NB4 (cell line): ENCODE measurements at regions not wholly inside any gene's neighbourhood (a gene's known extent, or its start where the extent isn't known, plus 50 kb on each side); places are given as distances from the start of the nearest gene placed in this dataset.

Experiments used
- DNase-seq: peaks from one replicate; pipeline ENCODE4 v3.0.0; 2010; ENCODE audit warnings: low read depth
- H3K4me3 ChIP-seq: one replicate; pipeline ENCODE4 v1.5.1; 2011; ENCODE audit warnings: mild to moderate bottlenecking, low read depth, low read length, moderate library complexity
- CTCF ChIP-seq: IDR thresholded peaks from one replicate; pipeline ENCODE4 v1.5.1; 2012; ENCODE audit warnings: low read depth, low read length
- MAX ChIP-seq: IDR thresholded peaks from 2 replicates; pipeline ENCODE4 v1.6.1; 2011; ENCODE audit warnings: low read depth, low read length
- MYC ChIP-seq: IDR thresholded peaks from 2 replicates; pipeline ENCODE4 v1.6.1; 2011; ENCODE audit warnings: low read depth, low read length
- POLR2A ChIP-seq: IDR thresholded peaks from 2 replicates; pipeline ENCODE4 v1.6.1; 2011; ENCODE audit warnings: mild to moderate bottlenecking; ENCODE audit not compliant: insufficient read length; ENCODE audit errors: extremely low read depth

- TF ChIP-seq CTCF (no peak), MYC (no peak), MAX (no peak), POLR2A (no peak)
- H3K4me3 ChIP-seq: no peak overlapping the region
- no peak for DNase-seq
Measured at GRCh38 chr9:116067566-116067965, 86.0 kb upstream of the PAPPA start.

- no peak for DNase-seq
- TF ChIP-seq CTCF (no peak), MAX (no peak), POLR2A (no peak), MYC (no peak)
- no peak overlapping the region for H3K4me3 ChIP-seq
Measured at GRCh38 chr9:116070256-116070914, 83.2 kb upstream of the PAPPA start.

GRCh38 chr9:116072046-116072445 is 81.5 kb upstream of the PAPPA start:
- H3K4me3 ChIP-seq: no peak overlapping the region
- DNase-seq: no peak
- no peak for TF ChIP-seq MAX
- TF ChIP-seq MYC: no peak
- TF ChIP-seq CTCF: no peak
- TF ChIP-seq POLR2A: no peak

GRCh38 chr9:116073826-116074225 is 79.8 kb upstream of the PAPPA start:
- TF ChIP-seq MAX: no peak
- no peak for TF ChIP-seq CTCF
- no peak for TF ChIP-seq MYC
- no peak for TF ChIP-seq POLR2A
- no peak for DNase-seq
- H3K4me3 ChIP-seq: no peak overlapping the region

GRCh38 chr9:116074658-116075057 is 78.9 kb upstream of the PAPPA start:
- no peak for TF ChIP-seq MYC
- no peak for TF ChIP-seq MAX
- no peak for TF ChIP-seq POLR2A
- no peak for TF ChIP-seq CTCF
- DNase-seq: no peak
- no peak overlapping the region for H3K4me3 ChIP-seq

- no peak for DNase-seq
- TF ChIP-seq POLR2A (no peak), CTCF (no peak), MAX (no peak), MYC (no peak)
- H3K4me3 ChIP-seq: no peak overlapping the region
Measured at GRCh38 chr9:116075191-116075590, 78.4 kb upstream of the PAPPA start.
